Epidermal melanocyte (primary cell): ENCODE measurements at regions not wholly inside any gene's neighbourhood (a gene's known extent, or its start where the extent isn't known, plus 50 kb on each side); places are given as distances from the start of the nearest gene placed in this dataset.

Experiments used
- DNase-seq: peaks from one replicate; pipeline ENCODE4 v3.0.0; 2011; ENCODE audit warnings: low spot score; ENCODE audit not compliant: insufficient read length

- no peak for DNase-seq
Measured at GRCh38 chr21:16873176-16873575, 639.7 kb upstream of the CXADR start.

- no peak for DNase-seq
Measured at GRCh38 chr21:16873596-16873995, 639.2 kb upstream of the CXADR start.

GRCh38 chr21:16879479-16879878, 633.4 kb upstream of the CXADR start:
- no peak for DNase-seq

- peak; percentile 28 for DNase-seq
Measured at GRCh38 chr21:16891821-16892220, 621.0 kb upstream of the CXADR start.

GRCh38 chr21:16900685-16901084, 612.2 kb upstream of the CXADR start:
- no peak for DNase-seq

- no peak for DNase-seq
Measured at GRCh38 chr21:16908077-16908476, 604.8 kb upstream of the CXADR start.

GRCh38 chr21:16910435-16911165, 602.2 kb upstream of the CXADR start:
- DNase-seq, result no peak

GRCh38 chr21:16911166-16911607, 601.7 kb upstream of the CXADR start:
- DNase-seq, result no peak

- DNase-seq, result no peak
Measured at GRCh38 chr21:16912075-16912474, 600.8 kb upstream of the CXADR start.

GRCh38 chr21:16913010-16913409, 599.8 kb upstream of the CXADR start:
- no peak for DNase-seq

- no peak for DNase-seq
Measured at GRCh38 chr21:16928439-16928838, 584.4 kb upstream of the CXADR start.

- DNase-seq, result no peak
Measured at GRCh38 chr21:16932314-16932713, 580.5 kb upstream of the CXADR start.

- no peak for DNase-seq
Measured at GRCh38 chr21:16942703-16943102, 570.1 kb upstream of the CXADR start.

GRCh38 chr21:16943231-16943630, 569.6 kb upstream of the CXADR start:
- DNase-seq, result no peak

GRCh38 chr21:16945580-16945979, 567.3 kb upstream of the CXADR start:
- no peak for DNase-seq

GRCh38 chr21:16956824-16957223, 556.0 kb upstream of the CXADR start:
- DNase-seq, result no peak

- DNase-seq, result no peak
Measured at GRCh38 chr21:16965424-16965823, 547.4 kb upstream of the CXADR start.

- DNase-seq, result no peak
Measured at GRCh38 chr21:16968436-16968835, 544.4 kb upstream of the CXADR start.

GRCh38 chr21:16969636-16970035, 543.2 kb upstream of the CXADR start:
- no peak for DNase-seq

- no peak for DNase-seq
Measured at GRCh38 chr21:16974060-16974459, 538.8 kb upstream of the CXADR start.

GRCh38 chr21:16976193-16976592, 536.6 kb upstream of the CXADR start:
- DNase-seq, result no peak

GRCh38 chr21:16978309-16978895, 534.4 kb upstream of the CXADR start:
- DNase-seq, result no peak

- no peak for DNase-seq
Measured at GRCh38 chr21:16979574-16979973, 533.3 kb upstream of the CXADR start.
